Retinal pigment epithelial cell (primary cell): ENCODE measurements at regions not wholly inside any gene's neighbourhood (a gene's known extent, or its start where the extent isn't known, plus 50 kb on each side); places are given as distances from the start of the nearest gene placed in this dataset.

Experiments used
- DNase-seq: peaks from one replicate; pipeline ENCODE4 v3.0.0-alpha.2; 2010; ENCODE audit warnings: low read depth
- H3K4me3 ChIP-seq: 2 replicates; pipeline ENCODE4 v1.5.1; 2011; ENCODE audit warnings: mild to moderate bottlenecking, low read length, control low read depth, moderate library complexity
- CTCF ChIP-seq: conservative IDR thresholded peaks from 2 replicates; pipeline ENCODE4 v1.5.1; 2011; ENCODE audit warnings: low read depth, low read length, control low read depth, inconsistent platforms

GRCh38 chr1:47547753-47548573 is 110.1 kb downstream of the FOXD2 start:
- no peak for TF ChIP-seq CTCF
- no peak for DNase-seq
- no peak overlapping the region for H3K4me3 ChIP-seq

GRCh38 chr1:47548637-47549036 is 110.8 kb downstream of the FOXD2 start:
- TF ChIP-seq CTCF, result no peak
- DNase-seq, result no peak
- no peak overlapping the region for H3K4me3 ChIP-seq

- no peak for TF ChIP-seq CTCF
- no peak for DNase-seq
Observed at GRCh38 chr1:47549532-47549931, 111.7 kb downstream of the FOXD2 start.

GRCh38 chr1:47550929-47551328 is 113.1 kb downstream of the FOXD2 start:
- no peak overlapping the region for H3K4me3 ChIP-seq
- no peak for DNase-seq
- TF ChIP-seq CTCF, result no peak

More at GRCh38 chr1:47549532-47549931, 111.7 kb downstream of the FOXD2 start:
- no peak overlapping the region for H3K4me3 ChIP-seq

- DNase-seq, result no peak
- H3K4me3 ChIP-seq, result no peak overlapping the region
- no peak for TF ChIP-seq CTCF
Observed at GRCh38 chr1:47551971-47552528, 114.2 kb downstream of the FOXD2 start.

- H3K4me3 ChIP-seq, result no peak overlapping the region
- TF ChIP-seq CTCF, result no peak
- DNase-seq, result no peak
Observed at GRCh38 chr1:47554082-47554481, 116.2 kb downstream of the FOXD2 start.

GRCh38 chr1:47554901-47555300 is 117.1 kb downstream of the FOXD2 start:
- no peak for DNase-seq
- H3K4me3 ChIP-seq, result no peak overlapping the region
- no peak for TF ChIP-seq CTCF
